HG03354 (cell line): ENCODE measurements at regions not wholly inside any gene's neighbourhood (a gene's known extent, or its start where the extent isn't known, plus 50 kb on each side); places are given as distances from the start of the nearest gene placed in this dataset.

Experiments
- ATAC-seq: cut with Tn5 transposase; IDR thresholded peaks from one replicate; pipeline ENCODE4 v1.9.1; 2021; ENCODE audit warnings: mild to moderate bottlenecking; ENCODE audit not compliant: unreplicated experiment, poor library complexity, severe bottlenecking

DNA sequence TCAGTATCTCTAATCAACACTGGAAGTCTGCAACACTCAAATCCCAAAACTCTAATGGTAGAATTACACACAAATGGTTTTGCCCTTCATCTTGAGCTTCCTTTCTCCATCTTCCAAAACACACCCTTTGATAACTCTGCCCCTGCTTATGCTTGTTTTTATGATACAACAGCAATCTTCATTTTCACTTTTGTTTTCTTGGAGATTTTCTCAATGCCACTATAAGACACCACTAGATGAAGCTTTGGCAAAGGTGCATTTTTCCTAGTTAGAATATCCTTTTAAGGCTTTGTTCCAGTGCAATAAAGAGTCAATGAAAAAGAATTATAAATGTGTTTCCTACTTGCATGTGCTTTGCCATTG, 472.4 kb upstream of the NWD2 start:
- ATAC-seq = no peak

DNA sequence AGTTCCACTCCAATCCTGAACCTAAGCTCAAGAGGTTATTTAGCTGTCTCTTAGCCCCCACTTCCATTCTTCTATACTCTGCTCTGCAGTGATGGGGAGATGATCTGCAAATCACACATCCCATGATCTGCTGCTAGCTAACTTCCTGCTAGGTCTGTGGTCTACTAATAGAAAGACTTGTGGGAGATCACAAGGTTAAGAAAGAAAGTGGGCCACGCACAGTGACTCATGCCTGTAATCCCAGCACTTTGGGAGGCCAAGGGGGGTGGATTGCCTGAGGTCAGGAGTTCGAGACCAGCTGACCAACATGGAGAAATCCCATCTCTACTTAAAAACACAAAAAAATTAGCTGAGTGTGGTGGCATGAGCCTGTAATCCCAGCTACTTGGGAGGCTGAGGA, 471.1 kb upstream of the NWD2 start:
- ATAC-seq = no peak

DNA sequence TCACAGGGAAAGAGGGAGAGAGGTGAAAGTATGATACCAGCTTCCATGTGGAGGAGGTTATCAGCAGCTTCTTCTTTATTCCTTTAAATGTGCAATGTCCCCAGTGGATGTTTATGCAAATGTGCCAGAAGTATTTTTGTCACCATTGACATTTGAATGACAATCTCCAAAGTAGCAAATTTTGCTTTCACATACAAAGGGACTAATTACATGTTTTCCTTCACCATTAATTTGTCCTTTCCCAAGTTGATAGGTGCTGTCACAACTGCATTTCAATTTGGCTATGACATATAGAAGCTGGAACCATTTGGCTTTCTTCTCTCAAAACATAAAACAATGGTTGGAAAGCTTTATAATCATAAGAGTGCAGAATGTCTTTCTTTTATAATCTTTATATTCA, 469.0 kb upstream of the NWD2 start:
- no peak for ATAC-seq

DNA sequence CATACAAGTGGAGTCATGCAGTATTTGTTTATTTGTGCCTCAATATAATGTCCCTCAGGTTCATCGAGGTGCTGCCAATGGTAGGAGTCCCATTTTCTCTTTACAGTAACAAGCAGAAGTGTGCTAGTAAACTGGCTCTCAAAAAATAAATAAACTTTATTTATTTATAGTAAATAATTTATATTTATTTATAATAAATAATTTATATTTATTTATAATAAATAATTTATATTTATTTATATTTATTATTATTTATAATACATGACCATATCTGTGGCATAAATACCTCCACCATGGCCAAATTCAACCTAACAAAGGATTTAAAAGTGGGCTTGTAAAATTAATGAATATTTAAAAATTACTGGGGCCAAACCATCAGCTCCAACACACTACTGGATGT, 464.9 kb upstream of the NWD2 start:
- no peak for ATAC-seq

DNA sequence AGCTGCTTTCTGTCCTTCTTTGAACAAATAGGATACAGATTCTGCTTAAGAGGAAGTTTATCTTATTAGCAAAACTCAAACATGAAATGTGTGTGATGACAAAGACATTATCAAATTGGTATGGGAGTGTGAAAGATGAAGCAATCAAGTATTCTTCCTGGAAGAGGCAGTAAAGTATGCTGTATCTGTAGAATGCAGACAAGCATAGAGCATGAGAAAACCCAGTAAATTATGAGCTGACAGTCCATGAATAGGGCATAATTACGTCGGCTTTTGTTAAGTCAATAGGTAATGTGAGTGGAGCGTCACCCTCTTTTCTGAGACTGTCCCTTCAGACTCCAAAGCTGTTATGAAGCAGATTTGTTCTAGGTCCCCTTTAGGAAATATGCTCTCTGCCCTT, 458.6 kb upstream of the NWD2 start:
- ATAC-seq = no peak

DNA sequence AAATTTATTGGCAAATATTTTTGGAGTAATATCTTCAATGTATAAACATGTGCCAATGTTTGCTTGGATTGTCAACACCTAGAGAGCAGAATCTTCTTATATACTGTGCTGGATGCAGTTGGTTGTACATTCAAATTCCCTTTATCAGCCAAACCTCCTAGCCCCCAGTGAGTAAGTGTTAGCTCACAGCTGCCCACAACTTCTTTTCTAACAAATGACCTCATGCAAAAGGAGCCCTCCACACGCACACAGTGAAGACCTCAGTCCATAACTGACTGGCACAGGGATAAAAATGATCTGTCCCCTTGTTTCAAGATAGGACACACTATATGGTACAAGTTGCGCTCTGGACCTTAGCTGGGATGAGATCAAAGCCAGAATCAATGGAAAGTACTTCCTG, 458.0 kb upstream of the NWD2 start:
- ATAC-seq = no peak

DNA sequence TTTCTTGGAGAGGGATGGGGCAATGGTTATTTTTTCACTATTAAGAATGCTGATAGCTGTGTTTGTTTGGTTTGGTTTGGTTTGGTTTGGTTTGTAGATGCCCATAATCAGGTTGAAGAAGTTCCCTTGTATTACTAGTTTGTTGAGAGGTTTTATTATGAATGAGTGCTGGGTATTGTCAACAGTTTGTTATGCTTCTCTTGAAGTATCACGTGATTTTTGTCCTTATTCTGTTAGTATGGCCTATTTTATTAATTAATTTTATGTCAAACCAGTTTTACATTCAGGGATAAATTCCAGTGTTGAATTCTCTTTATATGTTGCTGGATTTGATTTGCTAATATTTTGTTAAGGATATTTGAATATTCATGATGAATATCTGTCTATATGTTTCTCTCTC, 449.8 kb upstream of the NWD2 start:
- no peak for ATAC-seq

DNA sequence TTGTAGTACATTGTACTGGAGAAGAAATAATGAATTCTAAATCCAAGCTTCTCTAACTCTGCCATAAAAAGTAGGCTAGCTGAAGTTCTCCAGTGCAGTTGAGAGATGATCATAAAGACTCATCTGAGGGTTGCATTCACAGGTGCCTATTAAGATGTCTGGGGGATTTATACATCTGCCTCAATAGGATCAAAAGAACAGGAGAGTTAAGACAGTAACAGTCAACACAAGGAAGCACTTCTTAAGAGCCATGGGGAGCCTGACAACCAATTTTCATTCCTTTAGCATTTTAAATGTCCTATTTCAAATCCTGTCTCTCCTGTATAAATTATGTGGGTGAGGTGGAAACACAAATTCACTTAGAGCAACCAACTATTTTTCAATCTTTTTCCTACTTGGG, 432.4 kb upstream of the NWD2 start:
- no peak for ATAC-seq

DNA sequence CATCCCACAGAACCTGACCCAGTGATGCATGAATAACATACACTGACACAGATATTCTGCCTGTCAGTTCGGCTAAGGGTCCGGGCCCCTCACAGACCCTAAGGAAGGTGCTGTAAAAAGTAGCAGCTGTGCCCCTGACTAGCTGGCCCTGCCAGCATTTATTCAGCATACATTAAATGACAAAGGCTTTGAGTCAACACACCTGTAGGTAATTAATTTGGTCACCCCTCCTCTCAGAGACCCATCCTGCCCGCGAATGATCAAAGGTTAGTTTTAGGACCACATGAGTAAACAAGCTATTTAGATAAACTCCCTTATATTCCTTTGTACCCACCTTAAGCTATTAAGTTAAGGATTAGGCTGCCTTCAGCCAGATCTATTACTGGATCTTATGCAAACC, 429.0 kb upstream of the NWD2 start:
- no peak for ATAC-seq

DNA sequence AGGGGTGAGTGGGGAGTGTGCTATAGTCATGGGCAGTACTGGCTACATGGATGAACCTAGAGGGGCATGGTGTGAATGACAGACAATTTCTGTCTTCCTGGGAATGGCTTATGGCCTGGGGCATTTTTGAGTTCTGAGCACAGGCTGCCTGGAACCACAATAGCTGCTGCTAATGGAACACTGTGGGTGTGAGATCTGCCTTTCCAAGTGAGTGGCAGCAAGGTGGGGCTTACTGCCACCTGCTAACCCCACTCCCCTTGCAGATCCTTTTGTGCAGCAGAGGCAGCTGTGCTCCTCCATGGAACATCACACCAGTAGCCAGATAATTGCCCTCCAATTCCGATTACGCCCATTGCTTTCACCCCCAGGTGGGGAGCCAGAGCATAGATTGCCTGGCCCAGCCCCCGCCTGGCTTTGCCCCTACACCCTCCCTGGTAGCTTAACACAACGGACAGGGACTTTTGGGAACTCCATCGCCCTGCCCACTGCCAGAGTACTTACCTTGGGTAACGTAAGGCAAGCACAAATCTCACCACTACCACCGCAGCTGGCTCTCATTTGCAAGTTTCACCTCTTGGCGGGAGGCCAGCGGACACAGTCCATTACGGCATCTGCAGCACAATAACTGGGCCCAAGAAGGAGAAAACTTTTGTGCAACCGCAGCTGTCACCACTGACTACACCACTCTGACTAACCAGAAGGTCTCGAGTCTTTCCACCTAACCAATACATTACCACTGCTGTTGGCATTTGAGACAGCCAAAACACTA, 421.2 kb upstream of the NWD2 start:
- no peak for ATAC-seq

DNA sequence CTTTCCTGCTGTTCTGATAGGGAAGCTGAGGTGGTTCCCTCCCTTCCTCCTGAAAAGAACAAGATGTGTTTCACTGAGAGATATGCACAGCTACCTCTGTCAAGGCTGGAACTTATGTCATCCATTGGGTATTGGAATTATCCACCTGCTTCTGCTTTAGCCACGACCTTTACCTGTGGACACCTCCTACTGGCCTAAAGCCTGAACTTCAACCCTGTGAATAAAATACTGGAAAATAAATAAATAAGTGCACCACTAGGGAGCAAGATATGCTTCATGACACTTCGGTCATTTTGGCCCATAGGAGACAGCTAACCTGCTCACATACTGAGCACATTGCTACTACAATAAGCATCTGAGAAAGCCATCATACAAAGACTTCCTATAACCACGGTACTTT, 419.9 kb upstream of the NWD2 start:
- no peak for ATAC-seq

DNA sequence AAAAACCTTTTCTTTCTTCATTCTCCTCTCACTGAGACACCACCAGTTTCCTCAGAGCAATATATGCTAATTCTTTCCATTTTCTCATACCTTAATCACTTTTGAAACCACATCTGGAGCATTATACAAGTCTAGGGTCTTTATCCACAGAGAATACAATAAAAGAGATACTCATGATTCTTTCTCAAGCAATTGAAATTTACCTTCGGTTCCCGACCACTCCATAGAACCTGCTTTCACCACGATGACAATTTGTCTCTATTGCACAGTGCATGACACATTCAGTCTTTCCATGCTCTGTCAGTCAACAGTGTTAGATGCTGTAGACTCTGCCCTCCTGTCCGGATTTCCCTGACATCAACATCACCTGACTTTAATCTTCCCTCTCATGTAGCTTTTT, 409.3 kb upstream of the NWD2 start:
- no peak for ATAC-seq

DNA sequence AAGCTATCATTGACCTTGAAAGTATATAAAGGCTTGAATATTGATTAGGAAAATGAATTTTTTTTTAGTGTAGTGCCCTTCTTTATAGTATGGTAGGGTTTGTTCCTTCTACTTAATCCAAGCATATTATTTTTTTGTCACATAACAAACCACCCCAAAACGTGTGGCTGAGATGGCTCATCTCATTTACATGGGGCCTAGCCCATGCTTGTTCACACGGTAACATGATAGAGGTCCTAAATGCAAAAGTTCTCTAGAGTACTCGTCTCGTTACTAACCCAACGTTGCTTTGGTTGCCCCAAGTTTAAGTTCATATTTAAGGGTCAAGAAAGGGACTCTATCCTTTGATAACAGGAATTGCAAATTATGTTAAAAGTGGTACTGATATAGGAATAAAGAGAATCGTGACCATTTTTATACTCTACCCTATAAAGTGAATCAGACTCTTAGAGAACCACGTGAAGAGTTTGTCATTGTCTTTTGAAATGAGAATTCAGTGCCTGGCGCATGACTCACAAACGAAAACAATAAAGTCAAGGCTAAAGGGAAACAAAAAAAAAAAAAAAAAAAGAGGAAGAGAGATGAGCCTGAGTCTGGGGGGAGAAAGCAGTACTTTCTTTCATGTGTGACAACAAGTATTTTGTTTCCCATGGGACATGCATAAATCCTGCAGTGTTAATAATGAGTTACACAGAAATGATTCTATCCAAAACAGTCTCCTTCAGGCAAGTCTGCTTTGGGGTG, 402.8 kb upstream of the NWD2 start:
- ATAC-seq = peak; percentile 74

DNA sequence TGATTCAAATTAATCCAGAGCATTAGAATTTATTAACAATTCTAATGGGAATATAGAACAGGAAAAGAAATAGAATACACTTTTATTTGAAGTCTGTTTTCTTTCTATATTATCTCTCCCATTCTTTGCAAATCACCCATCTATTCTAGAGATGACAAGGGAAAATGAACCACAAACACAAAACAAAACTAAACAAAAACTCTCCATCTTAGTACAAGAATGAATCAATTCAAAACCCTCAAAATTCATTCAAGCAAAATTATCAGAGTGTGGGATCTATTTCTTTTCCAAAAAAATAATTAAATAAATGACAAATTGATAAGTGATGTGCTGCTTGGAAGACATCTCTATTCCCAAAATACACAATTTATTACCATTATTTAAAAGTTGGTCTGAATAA, 400.1 kb upstream of the NWD2 start:
- ATAC-seq = no peak

DNA sequence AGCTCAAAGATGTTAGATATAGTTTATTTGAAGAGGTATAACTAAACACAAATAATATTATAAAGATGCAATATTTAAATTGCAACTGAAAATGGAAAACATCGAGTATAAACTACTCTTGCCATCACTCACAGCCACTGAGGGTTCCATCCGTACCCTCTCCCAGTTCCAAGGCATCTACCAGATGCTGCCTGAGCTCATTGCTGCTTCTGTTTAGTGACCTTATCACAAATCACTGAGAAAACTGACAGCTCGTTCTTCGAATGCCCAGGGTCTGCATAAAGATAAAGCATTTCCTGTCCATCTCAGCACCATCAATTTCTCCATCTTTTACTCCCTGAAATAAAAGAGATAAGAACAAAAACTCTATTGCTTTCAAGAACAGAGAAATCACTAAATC, 391.7 kb upstream of the NWD2 start:
- no peak for ATAC-seq

DNA sequence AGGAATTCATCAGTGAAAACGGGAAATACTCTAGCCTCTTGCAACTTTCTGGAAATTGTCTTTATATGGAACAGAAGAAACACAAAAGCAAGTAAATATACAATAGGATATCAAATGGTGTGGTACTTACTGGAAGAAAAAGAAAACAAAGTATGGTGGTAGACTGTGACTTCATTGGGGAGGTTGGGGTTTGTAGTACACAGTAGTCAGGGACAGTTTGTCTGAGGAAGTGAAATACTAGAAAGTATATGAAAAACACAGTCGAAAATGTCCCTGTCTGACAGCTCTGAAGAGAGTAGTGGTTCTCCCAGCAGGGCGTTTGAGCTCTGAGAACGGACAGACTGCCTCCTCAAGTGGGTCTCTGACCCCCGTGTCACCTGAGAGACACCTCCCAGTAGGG, 390.0 kb upstream of the NWD2 start:
- peak; percentile 56 for ATAC-seq

DNA sequence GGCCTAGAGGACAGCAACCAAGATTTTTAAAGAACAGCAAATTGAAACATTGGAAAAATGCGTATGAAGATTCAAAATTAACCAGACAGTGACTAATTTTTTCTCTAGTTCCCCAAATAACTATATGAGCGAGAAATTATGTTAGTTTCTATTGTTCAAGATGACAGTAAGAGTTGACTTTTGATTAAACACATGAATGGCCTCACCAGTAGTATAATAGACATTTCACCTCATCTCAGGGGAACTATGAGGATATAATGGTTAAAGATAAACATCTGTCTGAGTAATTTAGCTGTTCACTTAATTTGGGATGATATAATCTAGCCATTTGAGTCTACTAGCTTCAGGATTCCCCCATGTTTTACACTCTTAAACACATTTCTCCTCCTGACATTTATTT, 380.9 kb upstream of the NWD2 start:
- ATAC-seq = no peak

DNA sequence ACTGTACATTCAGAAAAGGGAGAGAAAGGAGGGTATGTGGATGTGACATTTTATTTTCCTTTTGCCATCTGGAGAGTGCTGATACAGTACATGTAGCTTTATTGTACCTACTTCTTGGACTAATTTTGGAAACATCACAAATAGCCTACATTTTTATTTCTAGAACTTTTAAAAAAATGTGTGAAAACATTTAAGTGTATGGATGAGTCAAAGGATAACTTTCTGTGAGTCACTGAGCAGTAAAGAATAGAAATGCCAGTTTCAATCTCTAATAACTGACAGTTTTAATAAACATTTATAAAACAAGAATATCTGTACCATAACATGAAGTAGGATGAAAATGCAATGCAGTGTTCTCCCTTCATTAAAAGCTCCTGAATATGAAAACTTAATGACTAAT, 374.4 kb upstream of the NWD2 start:
- ATAC-seq = no peak

DNA sequence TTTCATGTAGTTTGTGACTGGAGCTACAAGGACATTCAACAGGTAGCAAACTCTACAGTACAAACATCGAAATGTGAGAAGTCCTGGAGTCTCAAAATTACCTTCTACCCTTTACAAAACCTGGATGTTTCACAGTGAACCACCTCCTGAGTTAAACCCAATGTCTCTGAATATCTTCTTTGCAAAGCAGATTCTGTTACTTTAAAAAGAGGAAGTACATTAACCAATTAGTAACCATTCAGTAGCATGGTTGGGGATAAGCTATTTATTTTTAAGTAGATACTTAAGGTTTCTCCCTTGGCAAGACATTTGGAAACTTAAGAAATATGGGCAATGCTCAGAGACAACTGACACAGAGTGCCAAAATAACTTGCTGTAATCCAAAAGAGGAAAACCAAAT, 371.9 kb upstream of the NWD2 start:
- ATAC-seq = peak; percentile 61

DNA sequence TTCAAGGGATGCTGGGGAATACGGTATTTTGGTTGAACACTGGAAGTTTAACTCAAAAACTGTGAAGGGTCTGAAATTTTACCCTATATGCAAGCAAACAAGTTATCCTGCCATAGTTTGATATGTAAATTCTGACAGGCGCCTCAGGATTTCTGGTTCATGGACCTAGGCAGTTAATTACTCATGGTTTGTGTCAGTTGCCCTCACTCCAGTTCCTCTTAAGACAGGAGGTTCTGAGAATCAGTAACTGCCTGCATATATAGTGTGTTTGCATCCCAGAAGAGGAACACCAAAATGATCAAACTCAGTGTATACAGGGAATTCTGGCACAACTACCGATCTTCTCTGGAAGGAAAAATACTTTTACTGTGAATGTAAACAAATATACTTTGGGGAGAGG, 360.4 kb upstream of the NWD2 start:
- ATAC-seq = no peak

DNA sequence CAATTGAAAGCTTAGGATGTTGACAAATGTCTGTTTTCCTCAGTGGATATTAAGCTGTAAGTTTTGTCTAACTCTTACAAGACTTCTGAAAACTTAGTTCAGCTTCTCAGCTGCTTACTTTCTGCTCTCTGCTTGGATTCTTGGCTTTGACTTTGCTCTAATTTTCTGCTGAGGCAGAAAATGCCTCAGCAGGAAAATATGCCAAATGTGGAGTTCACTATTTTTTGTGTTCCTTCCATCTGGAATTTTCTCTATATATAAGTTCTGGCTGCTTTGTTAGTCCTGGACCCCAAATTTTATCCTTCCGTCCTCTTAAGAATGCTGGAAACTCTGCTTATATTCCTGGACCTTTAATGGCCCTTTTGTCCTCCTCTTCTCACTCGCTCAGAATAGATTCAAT, 352.6 kb upstream of the NWD2 start:
- no peak for ATAC-seq
